HUES64 (cell line): ENCODE measurements at regions not wholly inside any gene's neighbourhood (a gene's known extent, or its start where the extent isn't known, plus 50 kb on each side); places are given as distances from the start of the nearest gene placed in this dataset.

Experiments used
- H3K27ac ChIP-seq: 2 replicates; pipeline ENCODE4 v1.7.0; 2013; ENCODE audit warnings: low read depth, low read length, inconsistent platforms
- H3K27me3 ChIP-seq: 2 replicates; pipeline ENCODE4 v1.6.1; 2013; ENCODE audit warnings: mild to moderate bottlenecking, low read length; ENCODE audit not compliant: insufficient read depth
- H3K36me3 ChIP-seq: 2 replicates; pipeline ENCODE4 v1.6.1; 2013; ENCODE audit warnings: mild to moderate bottlenecking, low read length; ENCODE audit not compliant: insufficient read depth
- H3K4me1 ChIP-seq: 2 replicates; pipeline ENCODE4 v1.6.1; 2013; ENCODE audit warnings: mild to moderate bottlenecking, low read length, moderate library complexity; ENCODE audit not compliant: insufficient read depth
- H3K4me3 ChIP-seq: 2 replicates; pipeline ENCODE4 v1.5.1; 2013; ENCODE audit warnings: mild to moderate bottlenecking, low read length, moderate library complexity
- H3K9ac ChIP-seq: 2 replicates; pipeline ENCODE4 v1.6.1; 2013; ENCODE audit warnings: mild to moderate bottlenecking, low read depth, low read length
- H3K9me3 ChIP-seq: 2 replicates; pipeline ENCODE4 v1.6.1; 2013; ENCODE audit warnings: low read depth, low read length; ENCODE audit not compliant: insufficient read depth
- WGBS: fragments of 150-250, 120-280 bp; methylation state at CpG from one replicate; pipeline ENCODE4 v1.1.7; 2013; ENCODE audit warnings: missing lambda C conversion rate; 5-methylcytosine and 5-hydroxymethylcytosine counted together

GRCh38 chr20:57934913-57935312, 225.1 kb upstream of the PMEPA1 start:
- H3K4me3 ChIP-seq = no peak overlapping the region
- H3K4me1 ChIP-seq = peaks cover 7% of the 10 kb centered on the region; the same call in 1 of the 2 replicates
- no peaks in the 10 kb centered on the region for H3K9me3 ChIP-seq
- no peak overlapping the region for H3K27ac ChIP-seq
- no peaks in the 10 kb centered on the region for H3K27me3 ChIP-seq
- H3K9ac ChIP-seq = no peak overlapping the region
- H3K36me3 ChIP-seq = no peaks in the 10 kb centered on the region
- WGBS = 95% methylated on average over 10 of the region's 10 CpGs

GRCh38 chr20:57934007-57934805, 224.4 kb upstream of the PMEPA1 start:
- Histone ChIP-seq H3K27ac (no peak overlapping the region), H3K4me1 (peaks cover 6% of the 10 kb centered on the region; the same call in 1 of the 2 replicates), H3K27me3 (no peaks in the 10 kb centered on the region), H3K36me3 (no peaks in the 10 kb centered on the region), H3K9me3 (no peaks in the 10 kb centered on the region), H3K9ac (no peak overlapping the region), H3K4me3 (no peak overlapping the region)
- whole genome bisulfite sequencing = 78% methylated on average over 10 of the region's 10 CpGs

GRCh38 chr20:57932227-57932864, 222.5 kb upstream of the PMEPA1 start:
- Histone ChIP-seq H3K9me3 (no peaks in the 10 kb centered on the region), H3K4me1 (no peaks in the 10 kb centered on the region), H3K36me3 (no peaks in the 10 kb centered on the region), H3K4me3 (no peak overlapping the region), H3K27me3 (no peaks in the 10 kb centered on the region), H3K9ac (no peak overlapping the region), H3K27ac (no peak overlapping the region)
- WGBS = 94% methylated on average over 17 of the region's 17 CpGs

- no peak overlapping the region for H3K4me3 ChIP-seq
- 91% methylated on average over 5 of the region's 5 CpGs for WGBS
Measured at GRCh38 chr20:57930351-57930750, 220.5 kb upstream of the PMEPA1 start.

GRCh38 chr20:57928181-57928967, 218.6 kb upstream of the PMEPA1 start:
- no peaks in the 10 kb centered on the region for H3K36me3 ChIP-seq
- no peaks in the 10 kb centered on the region for H3K27me3 ChIP-seq
- no peak overlapping the region for H3K9ac ChIP-seq
- WGBS = 80% methylated on average over 2 of the region's 2 CpGs
- no peak overlapping the region for H3K27ac ChIP-seq
- no peaks in the 10 kb centered on the region for H3K4me1 ChIP-seq
- H3K9me3 ChIP-seq = peaks cover 9% of the 10 kb centered on the region; the same call in 1 of the 2 replicates
- no peak overlapping the region for H3K4me3 ChIP-seq

More at GRCh38 chr20:57930351-57930750, 220.5 kb upstream of the PMEPA1 start:
- no peak overlapping the region for H3K27ac ChIP-seq
- H3K9ac ChIP-seq = no peak overlapping the region
- H3K27me3 ChIP-seq = no peaks in the 10 kb centered on the region
- peaks cover 9% of the 10 kb centered on the region; the same call in 1 of the 2 replicates for H3K9me3 ChIP-seq
- H3K36me3 ChIP-seq = no peaks in the 10 kb centered on the region
- no peaks in the 10 kb centered on the region for H3K4me1 ChIP-seq

GRCh38 chr20:57927376-57927775, 217.6 kb upstream of the PMEPA1 start:
- H3K27ac ChIP-seq = no peak overlapping the region
- H3K4me3 ChIP-seq = no peak overlapping the region
- H3K4me1 ChIP-seq = no peaks in the 10 kb centered on the region
- H3K9ac ChIP-seq = no peak overlapping the region
- peaks cover 9% of the 10 kb centered on the region; the same call in 1 of the 2 replicates for H3K9me3 ChIP-seq
- 100% methylated on average over 1 of the region's 1 CpG for WGBS
- H3K36me3 ChIP-seq = no peaks in the 10 kb centered on the region
- H3K27me3 ChIP-seq = no peaks in the 10 kb centered on the region

GRCh38 chr20:57922706-57923105, 212.9 kb upstream of the PMEPA1 start:
- Histone ChIP-seq H3K27ac (no peak overlapping the region), H3K36me3 (no peaks in the 10 kb centered on the region)
- 88% methylated on average over 6 of the region's 10 CpGs for WGBS

GRCh38 chr20:57922083-57922482, 212.3 kb upstream of the PMEPA1 start:
- Histone ChIP-seq H3K9ac (no peak overlapping the region), H3K36me3 (no peaks in the 10 kb centered on the region), H3K27me3 (no peaks in the 10 kb centered on the region), H3K4me1 (no peaks in the 10 kb centered on the region), H3K9me3 (peaks cover 9% of the 10 kb centered on the region; the same call in 1 of the 2 replicates), H3K4me3 (no peak overlapping the region), H3K27ac (no peak overlapping the region)
- 93% methylated on average over 4 of the region's 4 CpGs for WGBS

More at GRCh38 chr20:57922706-57923105, 212.9 kb upstream of the PMEPA1 start:
- Histone ChIP-seq H3K9ac (no peak overlapping the region), H3K9me3 (peaks cover 9% of the 10 kb centered on the region; the same call in 1 of the 2 replicates), H3K27me3 (no peaks in the 10 kb centered on the region), H3K4me1 (no peaks in the 10 kb centered on the region), H3K4me3 (no peak overlapping the region)

- H3K9ac ChIP-seq = no peak overlapping the region
- H3K4me1 ChIP-seq = no peaks in the 10 kb centered on the region
- peaks cover 9% of the 10 kb centered on the region; the same call in 1 of the 2 replicates for H3K9me3 ChIP-seq
- 91% methylated on average over 8 of the region's 8 CpGs for WGBS
- no peak overlapping the region for H3K4me3 ChIP-seq
- no peak overlapping the region for H3K27ac ChIP-seq
- no peaks in the 10 kb centered on the region for H3K36me3 ChIP-seq
- H3K27me3 ChIP-seq = no peaks in the 10 kb centered on the region
Measured at GRCh38 chr20:57921676-57922075, 211.9 kb upstream of the PMEPA1 start.

GRCh38 chr20:57920971-57921370, 211.2 kb upstream of the PMEPA1 start:
- H3K9me3 ChIP-seq = peaks cover 2% of the 10 kb centered on the region; the same call in 1 of the 2 replicates

GRCh38 chr20:57919049-57919448, 209.2 kb upstream of the PMEPA1 start:
- H3K27ac ChIP-seq = no peak overlapping the region
- no peaks in the 10 kb centered on the region; the same call in 1 of the 2 replicates for H3K27me3 ChIP-seq
- WGBS = 91% methylated on average over 3 of the region's 3 CpGs

More at GRCh38 chr20:57920971-57921370, 211.2 kb upstream of the PMEPA1 start:
- 94% methylated on average over 6 of the region's 6 CpGs for WGBS
- H3K4me3 ChIP-seq = no peak overlapping the region
- no peaks in the 10 kb centered on the region for H3K27me3 ChIP-seq
- no peak overlapping the region for H3K9ac ChIP-seq
- H3K4me1 ChIP-seq = no peaks in the 10 kb centered on the region
- no peaks in the 10 kb centered on the region for H3K36me3 ChIP-seq
- H3K27ac ChIP-seq = no peak overlapping the region

More at GRCh38 chr20:57919049-57919448, 209.2 kb upstream of the PMEPA1 start:
- no peaks in the 10 kb centered on the region for H3K36me3 ChIP-seq
- H3K4me1 ChIP-seq = no peaks in the 10 kb centered on the region
- H3K9ac ChIP-seq = no peak overlapping the region
- H3K4me3 ChIP-seq = no peak overlapping the region
- no peaks in the 10 kb centered on the region for H3K9me3 ChIP-seq
